H1 (cell line): ENCODE measurements at regions not wholly inside any gene's neighbourhood (a gene's known extent, or its start where the extent isn't known, plus 50 kb on each side); places are given as distances from the start of the nearest gene placed in this dataset.

Experiments used
- CTCF ChIP-seq, 3 experiments: IDR thresholded peaks; 1 replicate in 2 of 3; 2 replicates in 1 of 3; pipeline versions ENCODE4 v1.5.1 to v1.6.1; 2011; ENCODE audit warnings: low read length in 3 of 3, mild to moderate bottlenecking in 3 of 3, inconsistent platforms in 2 of 3, low read depth in 1 of 3, moderate library complexity in 1 of 3; ENCODE audit not compliant: insufficient read depth in 1 of 3; ENCODE audit errors: control extremely low read depth in 1 of 3
- EP300 ChIP-seq, 2 experiments: IDR thresholded peaks; 1 replicate in 1 of 2; 2 replicates in 1 of 2; pipeline ENCODE4 v1.6.1; 2011 to 2012; ENCODE audit warnings: low read depth in 2 of 2, low read length in 2 of 2, mild to moderate bottlenecking in 2 of 2, borderline replicate concordance in 1 of 2, inconsistent platforms in 1 of 2, moderate library complexity in 1 of 2

DNA sequence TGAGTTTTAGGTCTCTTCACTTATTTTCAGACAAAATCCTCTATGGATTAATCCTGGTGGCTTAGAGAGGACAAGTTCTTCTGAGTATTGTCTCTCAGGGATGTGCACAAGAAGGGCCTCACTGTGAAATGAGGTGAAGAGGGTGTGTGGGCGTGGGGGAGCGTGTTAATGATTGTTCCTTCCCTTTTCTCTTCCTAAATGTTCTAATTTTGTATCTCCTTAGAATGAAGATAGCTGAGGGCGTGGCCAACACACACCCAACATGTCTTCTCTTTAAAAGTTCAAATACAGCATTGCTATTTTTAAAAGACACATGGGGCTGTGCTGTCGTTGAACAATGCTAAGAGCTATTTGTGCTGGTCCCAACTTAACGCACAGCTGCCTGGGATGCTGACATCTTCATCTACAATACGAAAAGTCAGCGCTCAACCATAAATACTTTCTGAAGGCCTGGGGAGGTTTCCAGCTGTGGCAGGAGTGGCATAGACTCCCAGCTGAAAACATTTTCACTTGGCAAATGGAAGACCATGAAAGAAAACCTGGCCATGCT, 135.9 kb downstream of the JCAD start:
- TF ChIP-seq EP300 (IDR thresholded peaks at IDR 0.05; ENCODE audit: borderline replicate concordance in 1 of 2, low read depth in 2 of 2, low read length in 2 of 2) = no peak
- TF ChIP-seq CTCF (IDR thresholded peaks at IDR 0.05; ENCODE audit: control extremely low read depth in 1 of 3, insufficient read depth in 1 of 3, low read depth in 1 of 3, low read length in 3 of 3) = no peak
